SK-N-SH (cell line): ENCODE measurements at regions not wholly inside any gene's neighbourhood (a gene's known extent, or its start where the extent isn't known, plus 50 kb on each side); places are given as distances from the start of the nearest gene placed in this dataset.

Experiments used
- CTCF ChIA-PET: fragments of 300-600, 350-600 bp; formaldehyde crosslinking; extraction: SDS; loops from one replicate; lab custom pipeline; 2021; lab: Yijun Ruan, JAX
- POLR2A ChIA-PET: fragments of 350-600 bp; sonication (Branson Sonifier 250); formaldehyde crosslinking; extraction: SDS; loops from one replicate; lab custom pipeline; 2020; ENCODE audit warnings: antibody characterized with exemption, inconsistent platforms; lab: Yijun Ruan, JAX
- DNase-seq: peaks from one replicate; pipeline ENCODE4 v3.0.0; 2012
- H2AFZ ChIP-seq: fragments of 200-600 bp; sonication (generic); 2 replicates; pipeline ENCODE4 v1.8.1; 2016; ENCODE audit warnings: antibody characterized with exemption, mild to moderate bottlenecking, low read depth
- H3F3A ChIP-seq: fragments of 200-600 bp; sonication (generic); replicated peaks from 2 replicates; pipeline ENCODE3; 2016; ENCODE audit warnings: antibody characterized with exemption, mild to moderate bottlenecking; ENCODE audit not compliant: insufficient read depth
- H3K27ac ChIP-seq, 2 experiments: fragments of 200-500 bp in 1 of 2; fragments of 200-600 bp in 1 of 2; sonication (Bioruptor generic) in 1 of 2; sonication (generic), shearing (Covaris generic) in 1 of 2; 2 replicates each; pipeline versions ENCODE4 v1.5.1 to v1.6.1; 2014 to 2016; ENCODE audit warnings: low read depth in 2 of 2, inconsistent platforms in 1 of 2, low read length in 1 of 2, mild to moderate bottlenecking in 1 of 2, mixed read lengths in 1 of 2
- H3K27me3 ChIP-seq: fragments of 200-600 bp; sonication (generic), shearing (Covaris generic); 2 replicates; pipeline ENCODE4 v1.6.1; 2016; ENCODE audit warnings: mixed run types; ENCODE audit not compliant: insufficient read depth
- H3K36me3 ChIP-seq, 2 experiments: fragments of 200-500 bp in 1 of 2; fragments of 200-600 bp in 1 of 2; sonication (Bioruptor generic) in 1 of 2; sonication (generic) in 1 of 2; replicated peaks in 1 of 2; 2 replicates each; pipeline versions ENCODE3 to v1.5.1; 2014 to 2016; ENCODE audit warnings: low read length in 1 of 2, mild to moderate bottlenecking in 1 of 2; ENCODE audit not compliant: insufficient read depth in 2 of 2, control insufficient read depth in 1 of 2
- H3K4me1 ChIP-seq, 2 experiments: fragments of 200-500 bp in 1 of 2; fragments of 200-600 bp in 1 of 2; sonication (Bioruptor generic) in 1 of 2; sonication (generic), shearing (Covaris generic) in 1 of 2; 2 replicates each; pipeline versions ENCODE4 v1.5.1 to v1.6.1; 2014 to 2016; ENCODE audit warnings: low read depth in 1 of 2, low read length in 1 of 2, mixed run types in 1 of 2; ENCODE audit not compliant: insufficient read depth in 2 of 2, control insufficient read depth in 1 of 2
- H3K4me2 ChIP-seq: fragments of 200-600 bp; sonication (generic), shearing (Covaris generic); 2 replicates; pipeline ENCODE4 v1.6.1; 2017; ENCODE audit warnings: mixed run types
- H3K4me3 ChIP-seq, 2 experiments: fragments of 200-500 bp in 1 of 2; fragments of 200-600 bp in 1 of 2; sonication (Bioruptor generic) in 1 of 2; sonication (generic), shearing (Covaris generic) in 1 of 2; 2 replicates each; pipeline versions ENCODE4 v1.5.1 to v1.8.1; 2014 to 2016; ENCODE audit warnings: low read depth in 2 of 2, inconsistent platforms in 1 of 2, low read length in 1 of 2, mild to moderate bottlenecking in 1 of 2, mixed read lengths in 1 of 2, moderate library complexity in 1 of 2
- H3K79me2 ChIP-seq: fragments of 200-600 bp; sonication (generic); 2 replicates; pipeline ENCODE4 v1.8.1; 2017; ENCODE audit warnings: mild to moderate bottlenecking; ENCODE audit not compliant: insufficient read depth
- H3K9ac ChIP-seq: fragments of 200-600 bp; sonication (generic); 2 replicates; pipeline ENCODE4 v1.6.1; 2017; ENCODE audit warnings: mixed run types
- H3K9me2 ChIP-seq: fragments of 200-600 bp; sonication (generic); 2 replicates; pipeline ENCODE4 v1.6.1; 2017; ENCODE audit warnings: mixed run types
- H3K9me3 ChIP-seq: fragments of 200-600 bp; sonication (generic); 2 replicates; pipeline ENCODE4 v1.6.1; 2017; ENCODE audit warnings: mixed run types, mild to moderate bottlenecking, moderate library complexity
- H4K20me1 ChIP-seq: fragments of 200-600 bp; sonication (generic); 2 replicates; pipeline ENCODE4 v1.6.1; 2017; ENCODE audit warnings: mild to moderate bottlenecking, mixed run types; ENCODE audit not compliant: insufficient read depth
- CHD2 ChIP-seq: fragments of 150-350 bp; IDR thresholded peaks from 2 replicates; pipeline ENCODE4 v1.6.1; 2018; ENCODE audit warnings: low read length; ENCODE audit not compliant: partially characterized antibody
- CTCF ChIP-seq: fragments of 200-600 bp; sonication (generic); IDR thresholded peaks from 2 replicates; pipeline ENCODE4 v1.6.1; 2017; ENCODE audit warnings: antibody characterized with exemption, mild to moderate bottlenecking, moderate library complexity
- ELF1 ChIP-seq: IDR thresholded peaks from 2 replicates; pipeline ENCODE4 v1.4.0; 2012
- FOSL2 ChIP-seq: IDR thresholded peaks from 2 replicates; pipeline ENCODE4 v1.4.0; 2012; ENCODE audit warnings: low read depth, mild to moderate bottlenecking, moderate library complexity, borderline replicate concordance
- GABPA ChIP-seq: IDR thresholded peaks from 2 replicates; pipeline ENCODE4 v1.4.0; 2012; ENCODE audit warnings: low read depth, mild to moderate bottlenecking
- GATA2 ChIP-seq: sonication (generic); formaldehyde crosslinking; IDR thresholded peaks from 2 replicates; pipeline ENCODE4 v1.5.0; 2020; ENCODE audit warnings: mild to moderate bottlenecking, missing genetic modification reagents
- JUND ChIP-seq: IDR thresholded peaks from 2 replicates; pipeline ENCODE4 v1.4.0; 2012
- NFIC ChIP-seq: IDR thresholded peaks from 2 replicates; pipeline ENCODE4 v1.4.0; 2012; ENCODE audit warnings: borderline replicate concordance
- PBX3 ChIP-seq: IDR thresholded peaks from 2 replicates; pipeline ENCODE4; 2012
- RFX5 ChIP-seq: IDR thresholded peaks from 2 replicates; pipeline ENCODE4 v1.6.1; 2012; ENCODE audit warnings: mild to moderate bottlenecking, improper control_type of control experiment, low read length
- RXRA ChIP-seq: IDR thresholded peaks from 2 replicates; pipeline ENCODE4 v1.4.0; 2012; ENCODE audit warnings: low read depth, mild to moderate bottlenecking, borderline replicate concordance
- USF1 ChIP-seq: IDR thresholded peaks from 2 replicates; pipeline ENCODE4 v1.4.0; 2012; ENCODE audit warnings: low read depth, borderline replicate concordance
- USF2 ChIP-seq: fragments of 150-350 bp; IDR thresholded peaks from 2 replicates; pipeline ENCODE4 v1.6.1; 2017; ENCODE audit warnings: antibody characterized with exemption, low read length, low read depth, borderline replicate concordance
- WGBS: methylation state at CpG from one replicate; pipeline ENCODE4 v1.1.6; 2017; ENCODE audit warnings: low lambda C conversion rate; 5-methylcytosine and 5-hydroxymethylcytosine counted together

- no peak for TF ChIP-seq RXRA
- TF ChIP-seq CTCF: no peak
- TF ChIP-seq USF1: no peak
- TF ChIP-seq, all 33 proteins: peak for 0
Observed at GRCh38 chr16:20241321-20241720, 86.0 kb downstream of the GP2 start (continued).

- H3K4me3 ChIP-seq: no peak overlapping the region
- H3K9me3 ChIP-seq: no peaks in the 10 kb centered on the region
- no peak overlapping the region for H2AFZ ChIP-seq
- H3F3A ChIP-seq: no peaks in the 10 kb centered on the region
- H3K9ac ChIP-seq: no peak overlapping the region
- H4K20me1 ChIP-seq: no peaks in the 10 kb centered on the region
- no peak overlapping the region for H3K27ac ChIP-seq
- CTCF ChIA-PET: no interaction called here
- no peaks in the 10 kb centered on the region for H3K36me3 ChIP-seq
- no peaks in the 10 kb centered on the region for H3K27me3 ChIP-seq
- DNase-seq: no peak
- H3K4me1 ChIP-seq: no peaks in the 10 kb centered on the region
- POLR2A ChIA-PET: no interaction called here
- WGBS: 10% methylated on average over 7 of the region's 7 CpGs
- TF ChIP-seq PBX3 (no peak), GABPA (no peak), USF2 (no peak), CTCF (no peak), CHD2 (no peak), FOSL2 (no peak), JUND (no peak), NFIC (no peak), RFX5 (no peak), GATA2 (CRISPR knock-in tag) (no peak), RXRA (no peak), ELF1 (no peak), USF1 (no peak)
- H3K4me2 ChIP-seq: no peak overlapping the region
- no peaks in the 10 kb centered on the region for H3K79me2 ChIP-seq
- no peaks in the 10 kb centered on the region for H3K9me2 ChIP-seq
Observed at GRCh38 chr16:20236579-20237289, 90.6 kb downstream of the GP2 start.
